Smooth muscle cell of the brain vasculature (primary cell): ENCODE measurements at regions not wholly inside any gene's neighbourhood (a gene's known extent, or its start where the extent isn't known, plus 50 kb on each side); places are given as distances from the start of the nearest gene placed in this dataset.

Source experiments
- DNase-seq: peaks from one replicate; pipeline ENCODE4 v3.0.0-alpha.2; 2012; ENCODE audit warnings: low read depth, low spot score

DNA sequence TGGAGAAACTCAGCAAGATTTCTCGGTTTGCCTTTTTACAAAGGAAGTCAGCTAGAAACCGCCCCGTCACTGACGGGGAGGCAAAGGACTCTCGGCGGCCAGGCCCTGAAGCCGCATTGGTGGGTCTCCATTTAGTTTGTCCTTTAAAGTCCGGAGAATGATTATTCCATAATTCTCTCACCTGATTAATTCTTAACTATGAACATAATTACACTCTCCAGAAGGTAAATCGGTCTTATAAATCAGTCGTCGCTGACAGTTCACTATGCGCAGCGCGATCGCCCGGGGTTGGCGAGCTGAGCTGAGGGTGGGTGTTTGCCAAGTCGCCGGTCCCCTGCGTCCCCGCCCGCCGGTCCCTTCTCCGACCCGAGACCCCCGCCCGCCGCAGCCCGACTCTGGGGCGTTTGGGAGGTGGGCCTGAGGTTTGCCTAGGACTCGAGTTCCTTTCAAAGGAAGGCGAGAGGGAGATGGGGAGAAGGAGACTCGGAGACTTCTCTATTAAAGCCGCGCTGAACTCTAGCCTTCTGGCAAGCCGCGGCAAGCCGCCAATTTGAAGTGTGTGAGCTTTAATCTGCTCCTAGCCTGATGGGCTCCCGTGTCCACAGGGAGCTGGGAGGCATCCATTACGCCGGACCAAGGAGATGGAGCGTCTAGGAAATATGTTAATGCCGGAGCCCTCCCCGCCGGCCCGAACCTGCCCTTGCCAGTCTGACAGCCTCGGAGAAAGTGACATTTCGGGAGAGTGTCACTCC, 392.9 kb downstream of the NOVA1 start:
- DNase-seq, result no peak

- DNase-seq, result no peak
Measured at GRCh38 chr14:26204366-26204727, 393.5 kb downstream of the NOVA1 start.

DNA sequence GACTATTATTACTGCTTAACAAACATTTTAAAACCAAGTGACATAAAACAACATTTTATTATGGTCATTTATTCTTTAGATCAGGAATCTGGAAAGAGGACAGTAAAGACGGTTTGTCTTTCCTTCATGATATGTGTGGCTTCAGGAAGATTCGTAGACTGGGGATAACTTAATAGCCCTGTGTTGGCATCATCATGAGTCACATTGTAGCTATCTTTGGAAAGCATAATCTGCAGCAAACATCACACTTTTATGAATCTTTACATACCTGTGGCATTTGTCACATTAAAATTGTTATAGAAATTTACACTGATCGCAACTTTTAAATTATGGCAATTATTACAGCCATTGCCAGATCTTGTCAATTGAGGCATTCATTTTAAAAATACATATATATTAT, 397.1 kb downstream of the NOVA1 start:
- DNase-seq, result no peak

DNA sequence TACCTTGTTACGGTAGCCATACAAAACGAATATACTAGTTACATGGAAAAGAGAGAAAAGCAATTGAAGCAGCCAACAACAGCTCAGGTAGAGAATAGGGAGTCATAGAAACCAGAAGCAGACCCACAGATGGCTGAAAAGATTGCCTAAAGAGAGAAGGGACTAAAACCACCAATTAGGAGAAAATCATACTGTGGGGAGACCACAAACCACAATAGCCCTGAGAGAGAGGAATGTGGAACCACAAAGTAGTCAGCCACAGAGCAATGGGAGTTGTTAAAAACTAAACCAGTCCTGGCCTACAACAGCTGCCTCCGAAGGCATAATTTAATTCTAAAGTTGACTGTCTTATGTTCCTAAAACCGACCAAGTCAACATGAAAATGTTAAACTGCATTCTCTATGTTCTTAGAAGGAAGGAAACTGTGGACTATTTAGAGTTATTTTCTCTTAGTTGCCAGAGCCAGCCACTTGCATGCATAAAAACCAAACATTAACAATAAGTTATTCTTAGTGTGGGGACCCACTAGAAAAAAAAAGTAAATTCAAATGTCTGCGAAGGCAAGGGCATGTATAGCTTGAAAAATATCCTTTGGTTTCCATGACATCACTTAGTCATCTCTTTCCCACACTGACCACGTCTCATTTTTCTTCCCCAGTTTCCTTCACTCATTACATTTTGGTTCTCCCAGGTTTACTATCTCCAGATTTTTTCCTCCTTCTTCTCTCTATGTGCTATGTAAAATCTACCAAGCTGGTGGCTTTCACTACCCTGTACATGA, 398.1 kb downstream of the NOVA1 start:
- no peak for DNase-seq

DNA sequence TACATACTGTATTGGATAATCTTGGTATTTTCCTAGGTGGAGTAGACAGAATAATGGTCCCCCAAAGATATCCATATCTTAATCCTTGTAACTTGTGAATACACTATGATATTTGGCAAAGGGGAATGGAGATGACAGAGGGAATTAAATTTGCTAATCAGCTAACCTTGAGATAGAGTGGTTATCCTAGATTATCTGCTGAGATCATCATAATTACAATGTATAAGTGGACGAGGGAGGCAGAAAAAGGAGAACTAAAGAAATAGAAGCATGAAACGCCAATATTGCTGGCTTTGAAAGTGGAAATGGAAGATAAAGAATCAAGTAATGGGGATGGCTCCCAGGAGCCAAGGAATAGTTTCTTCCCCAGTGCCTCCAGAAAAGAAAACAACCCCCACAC, 398.7 kb downstream of the NOVA1 start:
- no peak for DNase-seq

- DNase-seq, result no peak
Measured at GRCh38 chr14:26194816-26195215, 403.0 kb downstream of the NOVA1 start.

DNA sequence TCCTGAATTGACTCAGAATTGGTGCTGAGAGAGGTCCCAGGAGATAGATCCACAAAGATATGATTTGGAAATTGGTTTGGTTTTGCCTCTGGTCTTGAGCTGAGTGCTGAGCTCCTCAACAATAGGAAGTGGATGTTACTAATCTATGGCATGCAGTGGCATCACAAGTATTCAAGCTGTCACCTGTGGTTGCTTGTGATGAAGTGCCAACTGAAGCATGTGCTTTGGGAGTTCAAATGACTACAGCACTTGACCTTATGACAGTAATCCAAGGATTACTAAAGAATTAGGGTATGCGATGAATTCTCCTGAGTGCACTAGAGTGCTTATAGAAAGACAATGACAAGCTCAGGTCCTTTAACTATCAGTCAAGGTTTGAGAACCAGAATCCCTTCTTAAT, 406.2 kb downstream of the NOVA1 start:
- DNase-seq, result no peak

DNA sequence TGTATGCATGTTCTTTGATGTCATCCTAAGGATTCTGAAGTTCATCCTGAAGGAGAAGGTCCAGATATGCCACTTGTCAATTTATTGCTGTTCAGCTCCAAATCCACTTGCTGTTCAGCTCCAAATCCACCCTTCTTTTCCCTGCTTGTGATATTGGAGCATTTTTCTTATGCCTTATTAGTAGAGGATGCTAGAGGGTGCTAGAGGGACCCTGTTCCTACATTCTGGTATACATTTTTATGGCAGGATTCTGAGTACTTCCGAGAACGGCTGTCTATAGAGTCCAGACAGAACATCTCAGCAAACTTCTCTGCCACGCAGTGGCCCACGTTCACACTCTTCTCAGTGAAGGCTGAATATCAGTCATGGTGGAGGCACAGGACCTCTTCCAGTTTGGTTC, 406.7 kb downstream of the NOVA1 start:
- no peak for DNase-seq

- DNase-seq, result no peak
Measured at GRCh38 chr14:26190646-26191045, 407.2 kb downstream of the NOVA1 start.

DNA sequence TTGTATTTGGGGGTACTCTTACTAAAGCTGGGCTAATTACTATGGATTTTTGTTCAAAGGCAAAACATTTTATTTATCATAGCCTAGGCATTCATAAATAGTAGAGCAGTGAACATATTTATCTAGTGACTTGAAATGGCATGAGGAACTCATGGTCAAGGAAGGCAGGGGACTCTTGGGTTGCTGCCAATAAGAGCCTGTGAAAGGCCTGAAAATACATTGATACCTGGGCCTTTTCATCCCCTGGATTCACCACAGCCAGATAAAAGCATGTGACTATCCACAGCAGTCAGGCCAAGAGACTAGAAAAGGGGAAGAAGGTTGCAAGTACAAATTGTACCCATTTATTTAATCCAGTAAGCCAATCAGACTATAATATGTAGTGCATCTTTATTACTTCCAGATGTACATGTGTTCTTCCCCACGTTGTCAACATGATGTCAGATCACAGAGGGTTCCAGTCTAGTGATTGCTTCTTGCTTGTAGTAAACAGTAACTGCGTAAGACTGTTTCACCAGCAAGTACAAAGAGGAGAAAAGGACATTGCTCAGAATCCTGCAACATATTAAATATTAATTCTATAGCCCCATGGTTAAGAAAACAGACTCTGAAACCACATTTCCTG, 409.7 kb downstream of the NOVA1 start:
- DNase-seq, result peak; percentile 6

GRCh38 chr14:26180221-26180620, 417.6 kb downstream of the NOVA1 start:
- DNase-seq, result no peak

DNA sequence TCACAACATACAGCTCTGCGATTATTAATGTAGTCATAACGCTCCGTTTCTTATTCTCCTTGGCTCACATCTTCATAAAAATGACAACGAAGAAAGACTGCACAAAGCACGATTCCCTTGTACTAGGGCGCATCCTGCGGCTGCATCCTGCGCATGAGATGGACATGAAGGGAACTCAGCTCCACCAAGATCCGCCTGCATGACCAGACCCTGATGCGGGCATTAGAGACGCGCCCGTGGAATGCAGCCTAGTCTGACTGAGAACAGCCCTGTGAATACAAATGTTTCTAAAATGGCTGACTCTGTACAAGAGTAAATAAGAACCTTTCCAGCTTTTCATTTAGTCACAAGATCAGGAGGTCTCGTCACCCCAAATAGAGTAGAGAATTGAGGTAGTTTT, 422.2 kb downstream of the NOVA1 start:
- DNase-seq, result no peak

GRCh38 chr14:26174395-26174794, 423.4 kb downstream of the NOVA1 start:
- DNase-seq, result no peak

GRCh38 chr14:26173581-26174110, 424.2 kb downstream of the NOVA1 start:
- no peak for DNase-seq

GRCh38 chr14:26172396-26172795, 425.4 kb downstream of the NOVA1 start:
- no peak for DNase-seq

DNA sequence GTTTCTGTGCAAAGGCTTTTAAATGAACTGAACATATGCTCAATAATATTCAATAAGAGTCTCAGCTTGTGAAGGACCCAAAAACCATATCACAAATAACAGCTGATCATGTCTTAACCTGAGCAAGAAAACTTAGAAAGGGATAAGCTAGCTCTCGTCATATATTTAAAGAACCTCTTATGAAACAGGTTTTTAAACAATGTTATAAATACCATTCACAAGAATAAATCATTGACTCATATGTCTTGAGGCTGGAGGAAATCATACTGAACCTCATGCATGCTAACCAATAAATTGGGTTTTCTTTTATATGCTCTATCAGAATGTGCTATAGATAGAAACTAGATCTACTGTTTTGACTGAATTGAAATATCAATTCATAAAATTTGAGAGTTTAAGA, 426.9 kb downstream of the NOVA1 start:
- no peak for DNase-seq

- no peak for DNase-seq
Measured at GRCh38 chr14:26163761-26164160, 434.1 kb downstream of the NOVA1 start.

GRCh38 chr14:26157517-26157916, 440.3 kb downstream of the NOVA1 start:
- no peak for DNase-seq

- DNase-seq, result no peak
Measured at GRCh38 chr14:26143057-26143456, 454.8 kb downstream of the NOVA1 start.

GRCh38 chr14:26138764-26139445, 458.9 kb downstream of the NOVA1 start:
- no peak for DNase-seq

DNA sequence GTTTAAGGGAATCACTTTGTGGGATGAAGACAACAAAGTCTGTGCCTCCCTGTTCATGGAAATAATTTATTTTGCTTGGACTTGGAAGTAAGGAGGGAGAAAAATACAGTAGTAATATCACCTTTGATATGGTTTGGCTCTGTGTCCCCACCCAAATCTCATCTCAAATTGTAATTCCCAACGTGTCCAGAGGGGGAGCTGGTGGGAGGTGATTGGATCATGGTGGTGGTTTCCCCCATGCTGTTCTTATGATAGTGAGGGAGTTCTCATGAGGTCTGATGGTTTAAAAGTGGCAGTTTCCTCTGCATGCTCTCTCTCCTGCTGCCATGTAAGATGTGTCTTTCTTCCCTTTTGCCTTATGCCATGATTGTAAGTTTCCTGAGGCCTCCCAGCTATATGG, 460.7 kb downstream of the NOVA1 start:
- DNase-seq, result no peak

DNA sequence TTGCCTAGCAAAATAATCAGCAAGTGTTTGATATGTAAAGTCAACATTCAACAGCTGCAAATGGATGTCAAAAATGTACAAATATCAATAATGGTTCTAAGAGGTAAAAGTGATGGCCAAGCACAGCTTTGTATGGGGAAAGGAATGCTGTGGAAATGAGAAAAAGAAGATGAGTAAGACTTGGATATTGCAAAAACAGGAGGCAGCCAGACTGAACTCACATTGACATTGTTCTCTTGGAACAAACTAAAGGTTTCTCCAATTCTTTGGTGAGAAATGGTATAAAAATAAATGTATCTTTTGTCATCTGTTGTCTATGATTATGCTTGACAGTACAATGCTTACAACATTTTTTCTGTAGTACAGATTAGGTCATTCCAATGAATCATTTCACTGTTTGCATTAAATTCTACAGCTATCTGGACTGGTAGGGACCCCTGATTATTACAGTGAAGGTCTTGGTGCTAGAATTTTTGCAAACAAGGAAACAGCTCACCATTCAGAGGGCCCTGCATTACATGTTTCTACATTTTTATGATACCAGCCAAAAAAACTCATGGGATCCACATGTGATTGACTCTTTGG, 465.7 kb downstream of the NOVA1 start:
- DNase-seq, result no peak
